GM18507 (cell line): ENCODE measurements at regions not wholly inside any gene's neighbourhood (a gene's known extent, or its start where the extent isn't known, plus 50 kb on each side); places are given as distances from the start of the nearest gene placed in this dataset.
"Not testable (repeated sequence)": the region's sequence is repeated elsewhere in the genome, so short reads cannot be mapped to it uniquely, and the experiment has no call there.

Source experiments
- DNase-seq: peaks from one replicate; pipeline ENCODE4 v3.0.0; 2011; ENCODE audit warnings: low read depth; ENCODE audit not compliant: insufficient read length; ENCODE audit errors: extremely low spot score
- FAIRE-seq: peaks from 2 replicates; lab custom pipeline; 2011; peaks lifted over from hg19 to GRCh38; lab: Jason Lieb, UNC

DNA sequence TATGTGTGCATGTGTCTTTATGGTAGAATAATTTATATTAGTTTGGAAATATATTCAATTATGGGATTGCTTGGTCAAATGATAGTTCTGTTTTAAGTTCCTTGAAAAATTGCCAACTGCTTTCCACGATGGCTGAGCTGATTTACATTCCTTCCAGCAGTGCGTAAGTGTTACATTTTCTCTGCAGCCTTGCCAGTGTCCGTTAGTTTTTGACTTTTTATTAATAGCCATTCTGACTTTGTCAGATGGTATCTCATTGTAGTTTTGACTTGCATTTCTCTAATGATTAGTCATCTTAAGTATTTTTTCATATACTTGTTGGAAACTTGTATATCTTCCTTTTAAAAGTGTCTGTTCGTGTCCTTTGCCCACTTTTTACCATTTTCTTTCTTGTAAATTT is 434.2 kb upstream of the POT1 start:
- DNase-seq: no peak

DNA sequence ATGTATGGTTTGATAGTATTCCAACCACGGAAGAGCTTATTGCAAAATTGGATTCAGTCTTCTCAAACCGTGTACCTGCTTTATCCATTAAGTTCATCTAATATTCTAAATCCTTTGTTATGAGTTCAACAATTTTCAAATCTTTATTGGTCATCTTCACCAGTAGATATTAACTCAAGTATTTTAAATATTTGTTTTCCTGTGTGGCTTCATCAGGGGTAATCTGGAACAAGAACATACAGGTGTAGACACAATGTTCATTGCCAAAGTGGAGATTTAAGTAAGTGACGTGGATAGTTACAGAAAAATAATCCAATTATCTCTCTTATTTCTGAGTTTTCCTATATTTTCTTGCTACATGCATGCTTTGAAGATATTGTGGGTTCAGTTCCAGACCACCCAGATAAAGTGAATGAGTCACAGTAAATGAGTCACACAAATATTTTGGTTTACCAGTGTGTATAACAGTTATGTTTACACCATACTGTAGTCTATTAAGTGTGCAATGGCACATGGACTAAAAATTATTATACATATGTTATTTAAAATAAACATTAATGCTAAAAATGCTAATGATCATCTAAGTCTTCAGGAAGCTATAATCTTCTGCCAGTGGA is 429.0 kb upstream of the POT1 start:
- FAIRE-seq: no peak

More for the DNA sequence above, 434.2 kb upstream of the POT1 start:
- no peak for FAIRE-seq

DNA sequence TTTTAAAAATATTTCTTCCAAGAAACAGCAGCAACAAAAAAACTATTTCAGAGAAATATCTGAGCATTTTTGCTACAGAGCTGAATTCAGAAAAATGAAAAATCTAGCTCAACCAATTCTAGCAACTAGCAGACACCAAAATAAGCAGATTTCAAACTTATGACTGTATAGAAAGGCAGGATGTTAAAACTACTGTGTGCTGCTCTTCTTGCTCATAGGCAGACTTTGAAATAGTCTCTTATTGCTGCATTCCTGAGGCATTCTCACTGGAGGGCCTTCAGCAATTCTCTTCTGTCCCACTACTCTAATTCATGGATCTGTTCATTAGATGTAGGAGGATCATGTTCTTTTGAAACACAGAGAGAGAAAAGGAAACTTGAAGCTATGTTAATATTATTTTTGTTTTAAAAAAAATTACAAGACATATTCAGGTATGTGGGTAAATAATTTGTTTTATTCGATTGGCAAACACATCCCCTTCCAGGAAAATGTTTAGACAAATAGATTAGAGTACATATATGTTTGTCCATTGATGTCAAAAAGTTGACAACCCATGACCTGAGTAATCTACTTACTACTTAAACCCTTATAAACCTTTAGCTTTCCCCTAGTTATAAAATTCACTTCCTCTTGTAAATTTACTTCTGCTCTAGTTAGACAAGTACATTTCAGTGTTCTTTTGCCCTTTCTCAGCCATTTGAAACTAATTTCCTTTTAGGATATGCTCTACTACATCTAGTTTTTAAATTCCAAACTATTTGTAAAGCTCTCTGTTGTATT is 428.2 kb upstream of the POT1 start:
- FAIRE-seq (no peak), DNase-seq (no peak)

More for the DNA sequence above, 429.0 kb upstream of the POT1 start:
- DNase-seq: no peak

DNA sequence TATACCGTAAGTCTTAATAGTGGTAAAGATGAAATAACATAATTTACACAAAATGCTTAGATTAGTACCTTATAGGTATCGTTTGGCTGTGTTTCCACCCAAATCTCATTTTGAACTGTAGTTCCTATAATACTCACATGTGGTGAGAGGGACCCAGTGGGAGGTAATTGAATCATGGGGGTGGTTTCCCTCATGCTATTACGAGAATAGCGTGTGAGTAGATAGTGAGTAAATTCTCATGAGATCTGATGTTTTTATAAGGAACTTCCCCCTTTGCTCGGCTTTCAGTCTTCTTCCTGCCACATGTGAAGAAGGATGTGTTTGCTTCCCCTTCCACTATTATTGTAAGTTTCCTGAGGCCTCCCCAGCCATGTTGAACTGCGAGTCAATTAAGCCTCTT is 426.3 kb upstream of the POT1 start:
- FAIRE-seq (no peak), DNase-seq (no peak)

DNA sequence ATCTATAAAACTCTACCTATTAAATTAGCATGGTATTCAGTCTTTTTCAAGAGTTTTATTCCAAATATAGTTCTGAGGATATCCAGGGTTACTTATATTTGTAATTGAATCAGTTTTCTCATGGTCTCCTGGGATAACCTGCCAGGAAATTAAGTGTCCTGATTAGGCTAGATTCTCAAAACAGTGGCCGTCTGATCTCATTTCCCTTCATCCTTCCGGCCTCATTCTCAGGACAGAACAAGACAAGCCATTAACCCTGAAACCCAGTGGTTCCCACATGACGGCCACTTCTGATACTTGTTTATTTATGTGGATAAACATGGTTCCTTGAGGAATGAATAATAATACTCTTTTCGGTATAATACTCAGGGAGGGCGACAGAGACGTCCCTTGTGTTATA is 417.6 kb upstream of the POT1 start:
- DNase-seq: no peak
- FAIRE-seq: no peak

DNA sequence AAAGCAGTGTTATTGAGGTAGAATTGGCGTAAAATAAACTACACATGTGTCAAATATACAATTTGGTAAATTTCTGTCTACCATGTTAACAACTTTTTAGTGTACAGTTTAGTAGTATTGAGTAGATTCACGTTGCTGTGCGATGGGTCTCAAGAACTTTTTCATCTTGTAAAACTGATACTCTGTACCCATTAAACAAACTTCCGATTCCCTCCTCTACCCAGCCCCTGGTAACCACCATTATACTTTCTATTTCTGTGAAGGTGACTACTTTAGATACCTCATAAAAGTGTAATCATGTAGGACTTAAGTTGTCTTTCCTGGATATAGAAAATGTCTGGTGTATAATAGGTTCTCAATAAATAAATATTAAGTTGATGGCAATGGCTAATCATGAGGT is 408.5 kb upstream of the POT1 start:
- DNase-seq: no peak
- no peak for FAIRE-seq

DNA sequence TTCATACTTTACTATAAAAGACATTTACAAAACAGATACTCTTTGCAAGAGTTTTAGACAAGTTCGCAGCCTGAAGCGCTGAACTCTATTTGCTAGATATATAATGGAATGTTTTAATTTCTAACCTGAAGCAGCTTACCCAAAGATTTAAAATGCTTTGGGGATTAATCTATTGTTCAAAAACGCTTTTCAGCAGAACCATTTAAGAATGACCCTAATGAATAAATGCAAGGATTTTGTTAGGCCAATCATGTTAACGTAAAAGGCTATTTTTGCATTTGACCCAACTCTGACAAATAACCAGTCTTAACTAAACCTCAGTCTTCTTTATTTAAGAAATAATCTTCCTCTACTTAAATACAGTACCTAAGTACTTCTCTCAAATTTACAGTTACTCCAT is 406.7 kb upstream of the POT1 start:
- FAIRE-seq (no peak), DNase-seq (no peak)

DNA sequence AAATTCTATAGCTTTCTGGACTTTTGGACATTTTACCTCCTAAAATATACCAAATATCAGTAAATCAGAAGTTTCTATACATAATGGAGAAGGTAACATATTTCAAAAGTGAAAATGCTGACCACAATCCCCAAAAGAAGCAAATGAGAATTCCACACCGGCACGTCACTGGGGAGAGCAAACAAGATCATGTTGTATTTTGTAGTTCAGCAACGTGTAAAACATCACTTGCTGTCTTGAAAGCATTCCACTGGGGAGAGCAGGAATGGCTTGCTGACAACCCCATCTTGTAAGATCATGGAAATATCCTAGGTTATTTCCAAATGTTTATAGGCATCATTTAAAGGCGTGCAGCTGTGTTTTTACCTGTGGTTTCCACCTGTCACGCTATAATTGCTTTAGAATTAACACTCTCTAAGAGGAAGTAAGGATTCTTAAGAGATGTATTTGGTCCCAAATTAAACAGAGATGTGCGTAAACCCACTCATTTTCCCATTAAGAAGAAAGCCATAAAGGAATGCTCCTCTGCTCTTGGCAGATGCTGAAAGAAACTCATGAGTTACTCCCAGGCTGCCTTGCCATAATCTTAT is 397.1 kb upstream of the POT1 start:
- DNase-seq (no peak), FAIRE-seq (no peak)

DNA sequence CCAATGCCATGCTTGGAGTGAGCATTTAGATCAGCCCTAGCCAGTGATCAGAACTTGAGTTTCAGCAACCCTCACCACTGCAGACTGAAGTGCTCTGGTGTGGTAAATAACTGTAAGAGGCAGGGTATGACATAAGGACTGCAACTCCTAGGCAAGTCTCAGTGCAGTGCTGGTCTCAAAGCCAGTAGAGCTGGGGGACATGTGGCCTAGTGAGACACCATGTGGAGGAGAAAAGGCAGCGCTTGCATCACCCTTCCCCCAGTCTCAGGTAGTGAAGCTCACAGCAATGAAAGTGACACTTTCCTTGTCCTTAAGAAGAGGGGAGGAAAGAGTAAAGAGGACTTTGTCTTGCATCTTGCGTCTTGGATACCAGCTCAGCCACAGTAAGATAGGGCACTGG is 386.8 kb upstream of the POT1 start:
- DNase-seq (no peak), FAIRE-seq (no peak)

DNA sequence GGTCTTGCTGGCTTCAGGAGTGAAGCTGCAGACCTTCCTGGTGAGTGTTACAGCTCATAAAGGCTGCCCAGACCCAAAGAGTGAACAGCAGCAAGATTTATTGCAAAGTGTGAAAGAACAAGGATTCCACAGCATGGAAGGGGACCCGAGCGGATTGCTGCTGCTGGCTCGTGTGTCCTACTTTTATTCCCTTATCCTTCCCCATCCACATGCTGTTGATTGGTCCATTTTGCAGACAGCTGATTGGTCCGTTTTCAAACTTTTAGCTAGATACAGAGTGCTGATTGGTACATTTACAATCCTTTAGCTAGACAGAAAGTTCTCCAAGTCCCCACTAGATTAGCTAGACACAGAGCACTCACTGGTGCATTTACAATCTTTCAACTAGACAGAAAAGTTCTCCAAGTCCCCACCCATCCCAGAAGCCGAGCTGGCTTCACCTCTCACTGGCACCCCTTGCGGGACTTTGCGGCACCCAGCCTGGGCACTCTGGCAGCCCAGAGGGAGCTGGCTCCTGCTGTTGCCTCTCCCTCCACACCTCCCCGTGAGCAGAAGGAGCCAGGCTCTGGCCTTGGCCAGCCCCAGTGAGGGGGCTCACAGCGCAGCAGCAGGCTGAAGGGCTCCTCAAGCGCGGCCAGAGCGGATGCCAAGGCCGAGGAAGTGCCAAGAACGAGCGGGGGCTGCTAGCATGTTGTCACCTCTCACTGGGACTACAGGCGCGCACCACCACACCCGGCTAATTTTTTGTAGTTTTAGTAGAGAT is 369.6 kb upstream of the POT1 start:
- no peak for FAIRE-seq

DNA sequence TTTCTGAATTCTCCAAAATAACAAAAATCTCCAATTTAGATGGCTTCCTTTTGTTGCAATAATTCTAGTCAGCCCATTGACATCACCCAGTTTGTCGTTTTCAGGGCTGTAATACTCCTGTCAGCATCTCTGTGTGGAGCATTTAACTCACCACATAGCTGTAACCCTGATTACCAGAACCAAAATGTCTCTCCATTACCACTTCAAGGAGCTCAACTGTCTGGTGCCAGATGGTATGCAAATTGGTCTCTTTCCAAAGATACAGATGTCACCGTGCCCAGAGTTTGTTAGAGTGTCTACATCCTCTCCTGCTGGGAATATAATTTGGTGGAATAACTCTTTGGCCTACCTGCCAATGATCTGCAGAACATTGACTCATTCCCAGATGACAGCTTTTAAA is 350.3 kb upstream of the POT1 start:
- FAIRE-seq (no peak), DNase-seq (no peak)

More for the DNA sequence above, 369.6 kb upstream of the POT1 start:
- no peak for DNase-seq

DNA sequence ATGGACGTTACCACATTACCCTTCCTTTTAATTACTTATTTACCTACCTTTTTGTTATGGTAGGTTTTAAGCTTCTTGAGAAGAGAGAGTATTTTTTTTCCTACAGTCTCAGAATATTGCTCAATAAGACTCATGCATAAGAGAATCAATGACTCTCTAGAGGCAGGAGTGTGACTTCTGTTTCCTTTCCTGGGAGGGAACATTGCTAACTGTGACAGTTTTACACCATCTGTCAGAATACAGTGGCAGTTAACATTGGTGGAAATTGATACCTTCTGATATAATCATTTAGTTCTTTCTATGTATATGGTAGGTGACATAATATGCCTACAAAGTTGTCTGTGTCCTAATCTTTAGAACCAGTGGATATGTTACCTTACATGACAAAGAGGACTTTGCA is 348.7 kb upstream of the POT1 start:
- DNase-seq (no peak), FAIRE-seq (no peak)

DNA sequence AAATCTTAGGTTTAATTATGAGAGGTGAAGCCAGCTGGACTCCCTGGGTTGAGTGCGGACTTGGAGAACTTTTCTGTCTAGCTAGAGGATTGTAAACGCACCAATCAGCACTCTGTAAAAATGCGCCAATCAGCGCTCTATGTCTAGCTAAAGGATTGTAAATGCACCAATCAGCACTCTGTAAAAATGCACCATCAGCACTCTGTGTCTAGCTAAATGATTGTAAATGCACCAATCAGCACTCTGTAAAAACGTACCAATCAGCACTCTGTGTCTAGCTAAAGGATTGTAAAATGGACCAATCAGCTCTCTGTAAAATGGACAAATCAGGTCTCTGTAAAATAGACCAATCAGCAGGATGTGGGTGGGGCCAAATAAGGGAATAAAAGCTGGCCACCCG is 345.1 kb upstream of the POT1 start:
- DNase-seq, FAIRE-seq: not testable (repeated sequence)

DNA sequence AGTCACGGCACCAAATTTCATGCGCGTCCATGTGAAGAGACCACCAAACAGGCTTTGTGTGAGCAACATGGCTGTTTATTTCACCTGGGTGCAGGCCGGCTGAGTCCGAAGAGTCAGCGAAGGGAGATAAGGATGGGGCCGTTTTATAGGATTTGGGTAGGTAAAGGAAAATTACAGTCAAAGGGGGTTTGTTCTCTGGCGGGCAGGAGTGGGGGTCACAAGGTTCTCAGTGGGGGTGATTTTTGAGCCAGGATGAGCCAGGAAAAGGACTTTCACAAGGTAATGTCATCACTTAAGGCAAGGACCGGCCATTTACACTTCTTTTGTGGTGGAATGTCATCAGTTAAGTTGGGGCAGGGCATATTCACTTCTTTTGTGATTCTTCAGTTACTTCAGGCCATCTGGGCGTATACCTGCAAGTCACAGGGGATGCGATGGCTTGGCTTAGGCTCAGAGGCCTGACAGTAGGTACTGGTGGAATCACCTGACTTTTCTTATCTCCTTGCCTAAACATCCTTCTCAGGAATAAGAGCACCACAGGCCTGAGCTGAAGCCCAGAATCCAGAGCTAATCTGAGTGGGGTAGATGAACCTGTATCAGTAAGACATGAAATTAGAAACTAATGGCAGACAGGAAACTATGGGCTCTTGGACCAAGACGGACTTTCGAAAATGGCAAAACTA is 334.7 kb upstream of the POT1 start:
- DNase-seq, FAIRE-seq: not testable (repeated sequence)

DNA sequence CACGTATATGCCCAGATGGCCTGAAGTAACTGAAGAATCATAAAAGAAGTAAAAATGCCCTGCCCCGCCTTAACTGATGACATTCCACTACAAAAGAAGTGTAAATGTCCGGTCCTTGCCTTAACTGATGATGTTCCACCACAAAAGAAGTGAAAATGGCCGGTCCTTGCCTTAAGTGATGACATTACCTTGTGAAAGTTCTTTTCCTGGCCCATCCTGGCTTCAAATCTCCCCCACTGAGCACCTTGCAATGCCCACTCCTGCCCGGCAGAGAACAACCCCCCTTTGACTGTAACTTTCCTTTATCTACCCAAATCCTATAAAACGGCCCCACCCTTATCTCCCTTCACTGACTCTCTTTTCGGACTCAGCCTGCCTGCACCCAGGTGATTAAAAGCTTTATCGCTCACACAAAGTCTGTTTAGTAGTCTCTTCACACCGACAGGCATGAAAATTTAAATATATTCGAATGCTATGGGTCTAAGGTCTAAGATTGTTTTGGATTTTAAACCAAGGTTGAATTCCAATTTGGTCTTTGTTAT is 329.3 kb upstream of the POT1 start:
- DNase-seq, FAIRE-seq: not testable (repeated sequence)

DNA sequence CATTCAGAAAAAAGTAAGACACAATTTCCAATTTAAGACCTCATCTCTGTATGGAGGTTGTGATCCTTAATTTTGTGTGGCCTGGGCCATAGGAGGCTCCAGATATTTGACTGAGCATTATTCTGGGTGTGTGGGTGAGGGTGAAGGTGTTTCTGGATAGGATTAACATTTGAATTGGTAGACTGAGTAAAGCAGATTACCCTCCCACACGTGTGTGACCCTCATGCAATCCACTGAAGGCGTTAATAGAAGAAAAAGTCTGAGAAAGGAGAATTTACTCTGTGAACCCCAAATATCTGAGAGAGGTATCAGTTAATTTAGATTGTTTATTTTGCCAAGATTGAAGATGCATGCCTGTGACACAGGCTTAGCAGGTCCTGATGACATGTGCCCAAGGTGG is 328.0 kb upstream of the POT1 start:
- DNase-seq (no peak), FAIRE-seq (no peak)

DNA sequence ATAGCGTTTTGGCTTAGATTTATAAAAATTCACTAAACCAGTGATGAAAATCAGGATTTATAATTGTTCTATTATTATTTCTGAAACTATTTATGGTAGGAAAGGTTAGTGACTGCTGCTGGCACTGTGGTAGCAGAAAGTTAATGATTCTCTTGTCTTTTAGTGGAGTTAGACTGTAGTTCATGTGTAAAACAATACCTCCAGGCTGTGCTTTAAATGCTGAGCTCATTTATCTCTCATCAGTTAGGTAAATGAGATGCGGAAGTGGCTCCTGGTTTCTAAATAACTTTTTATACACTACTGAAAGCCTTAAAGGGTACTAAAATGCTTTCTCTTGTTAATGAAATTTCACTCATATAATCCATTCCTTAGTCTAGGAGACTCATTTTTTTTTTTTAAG is 326.8 kb upstream of the POT1 start:
- DNase-seq (no peak), FAIRE-seq (no peak)

DNA sequence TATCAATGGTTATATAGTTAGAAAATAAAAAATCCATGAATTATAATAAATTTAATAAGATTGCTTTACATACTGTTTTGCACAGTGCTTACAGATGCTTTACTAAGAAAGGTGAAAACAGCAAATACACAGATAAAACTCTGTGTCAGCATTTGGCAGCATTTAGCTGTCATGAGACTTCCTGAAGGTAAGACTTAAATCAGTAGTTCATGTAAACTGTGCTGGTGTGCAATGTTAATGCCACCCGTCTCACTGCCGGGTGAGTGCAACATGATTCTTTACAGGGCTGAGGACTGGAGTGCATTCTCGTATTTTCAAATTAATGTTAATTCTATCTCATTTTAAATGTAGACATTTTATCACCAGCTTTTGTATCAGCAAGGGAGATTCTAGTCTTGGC is 326.2 kb upstream of the POT1 start:
- FAIRE-seq: no peak
- no peak for DNase-seq

DNA sequence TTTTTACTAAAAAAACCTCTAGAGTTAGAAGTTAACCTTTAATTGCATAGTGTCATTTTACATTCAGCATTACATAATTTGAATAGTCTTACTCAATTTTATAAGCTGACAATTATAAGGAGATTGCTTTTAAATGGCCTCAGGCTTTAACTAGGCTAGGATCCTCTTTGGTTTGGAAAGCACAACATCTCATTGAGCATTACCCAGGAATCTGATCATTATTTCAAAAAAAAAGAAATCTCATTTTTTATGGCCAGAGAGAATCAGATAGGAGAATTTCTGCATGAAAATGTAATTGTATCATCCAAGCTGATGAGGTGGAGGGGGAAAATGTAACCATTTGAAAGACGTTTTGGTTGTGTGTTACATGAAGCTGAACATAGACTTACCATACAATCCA is 324.9 kb upstream of the POT1 start:
- FAIRE-seq (no peak), DNase-seq (no peak)
